ENCODE measurements at regions not wholly inside any gene's neighbourhood (a gene's known extent, or its start where the extent isn't known, plus 50 kb on each side); places are given as distances from the start of the nearest gene placed in this dataset.

GRCh38 chr2:155109527-155109926 is 411.0 kb downstream of the KCNJ3 start:
- TF ChIP-seq CTCF (IDR thresholded peaks at IDR 0.05 in 4 of 5, conservative IDR thresholded peaks at IDR 0.05 in 1 of 5) (no peak), POLR2A (IDR thresholded peaks at IDR 0.05) (no peak)
